GM12878 (cell line): ENCODE measurements at regions not wholly inside any gene's neighbourhood (a gene's known extent, or its start where the extent isn't known, plus 50 kb on each side); places are given as distances from the start of the nearest gene placed in this dataset.
"Not testable (repeated sequence)": the region's sequence is repeated elsewhere in the genome, so short reads cannot be mapped to it uniquely, and the experiment has no call there.

Source experiments
- ATAC-seq: fragments of 200-7000 bp; cut with Tn5 transposase; 3 replicates; pipeline ENCODE4 v1.9.1; 2020; ENCODE audit warnings: mild to moderate bottlenecking, moderate library complexity
- BruUV-seq: library from RNA; stranded (reverse); fragments of 400-500 nt; replicated peaks from 2 replicates; lab custom pipeline; 2021; lab: Mats Ljungman, UMichigan
- CTCF ChIA-PET: fragments of 300-600 bp; sonication (Branson Sonifier 250); formaldehyde crosslinking; extraction: SDS; loops from one replicate; lab custom pipeline; 2021; ENCODE audit warnings: inconsistent platforms; lab: Yijun Ruan, JAX
- POLR2A ChIA-PET: fragments of 350-600 bp; formaldehyde crosslinking; extraction: SDS; loops from one replicate; lab custom pipeline; 2021; ENCODE audit warnings: inconsistent platforms; lab: Charles Lee
- RAD21 ChIA-PET: fragments of 300-600 bp; sonication (Branson Sonifier 250); formaldehyde crosslinking; loops from one replicate; lab custom pipeline; 2023; ENCODE audit warnings: antibody characterized with exemption; ENCODE audit not compliant: unreplicated experiment; lab: Charles Lee
- SMC1A ChIA-PET: fragments of 300-600 bp; sonication (Branson Sonifier 250); formaldehyde crosslinking; loops from one replicate; lab custom pipeline; 2023; ENCODE audit not compliant: unreplicated experiment, uncharacterized antibody; lab: Charles Lee
- DNase-seq: peaks from one replicate; pipeline ENCODE4 v3.0.0-alpha.2; 2011; ENCODE audit warnings: low read depth, low spot score
- FAIRE-seq: peaks from 3 replicates; lab custom pipeline; 2011; peaks lifted over from hg19 to GRCh38; lab: Jason Lieb, UNC
- H2AFZ ChIP-seq: 2 replicates; pipeline ENCODE4 v1.6.0; 2011; ENCODE audit warnings: low read depth, low read length, control low read depth; ENCODE audit not compliant: control insufficient read depth
- H3K27ac ChIP-seq: 2 replicates; pipeline ENCODE4 v1.5.1; 2011; ENCODE audit warnings: control low read depth; ENCODE audit not compliant: control insufficient read depth, insufficient read depth
- H3K27me3 ChIP-seq, 2 experiments: replicated peaks in 1 of 2; 2 replicates each; pipeline versions ENCODE4 v1.6.0 to v1.6.1; 2011; ENCODE audit warnings: low read length in 1 of 2; ENCODE audit not compliant: control insufficient read depth in 2 of 2, insufficient read depth in 2 of 2
- H3K36me3 ChIP-seq, 2 experiments: 2 replicates each; pipeline ENCODE4 v1.5.1; 2011; ENCODE audit warnings: low read length in 1 of 2; ENCODE audit not compliant: control insufficient read depth in 2 of 2, insufficient read depth in 2 of 2
- H3K4me1 ChIP-seq: 2 replicates; pipeline ENCODE4 v1.6.1; 2011; ENCODE audit warnings: mild to moderate bottlenecking, low read length, moderate library complexity, mixed read lengths; ENCODE audit not compliant: control insufficient read depth, insufficient read depth
- H3K4me2 ChIP-seq: 2 replicates; pipeline ENCODE4 v1.6.0; 2011; ENCODE audit warnings: control low read depth; ENCODE audit not compliant: control insufficient read depth, insufficient read depth
- H3K4me3 ChIP-seq: fragments of 200-600 bp; sonication (generic); 2 replicates; pipeline ENCODE4 v1.5.1; 2016
- H3K79me2 ChIP-seq: 2 replicates; pipeline ENCODE4 v1.6.0; 2011; ENCODE audit warnings: low read length; ENCODE audit not compliant: control insufficient read depth, insufficient read depth
- H3K9ac ChIP-seq: 2 replicates; pipeline ENCODE4 v1.8.0; 2011; ENCODE audit warnings: low read length, control low read depth, mixed read lengths; ENCODE audit not compliant: control insufficient read depth, insufficient read depth
- H3K9me3 ChIP-seq: replicated peaks from 3 replicates; pipeline ENCODE4 v1.5.1; 2011; ENCODE audit warnings: mild to moderate bottlenecking, low read length; ENCODE audit not compliant: control insufficient read depth, insufficient read depth
- H4K20me1 ChIP-seq: 2 replicates; pipeline ENCODE4 v1.6.0; 2011; ENCODE audit not compliant: control insufficient read depth, insufficient read depth
- WGBS: methylation state at CpG from one replicate; pipeline ENCODE4 v1.1.6; 2016; ENCODE audit warnings: low lambda C conversion rate; ENCODE audit not compliant: insufficient replicate concordance, insufficient coverage; ENCODE audit errors: missing lambda C conversion rate; 5-methylcytosine and 5-hydroxymethylcytosine counted together
- in situ Hi-C: fragments of 300-500 bp; cut with MboI; formaldehyde crosslinking; loops from 9 replicates; pipeline ENCODE4 v1.14.3; 2018; ENCODE audit warnings: mixed read lengths
- intact Hi-C: fragments of 100-400 bp; cut with micrococcal nuclease; formaldehyde crosslinking; loops from one replicate; pipeline ENCODE4 v1.14.2; 2022; ENCODE audit not compliant: unreplicated experiment

DNA sequence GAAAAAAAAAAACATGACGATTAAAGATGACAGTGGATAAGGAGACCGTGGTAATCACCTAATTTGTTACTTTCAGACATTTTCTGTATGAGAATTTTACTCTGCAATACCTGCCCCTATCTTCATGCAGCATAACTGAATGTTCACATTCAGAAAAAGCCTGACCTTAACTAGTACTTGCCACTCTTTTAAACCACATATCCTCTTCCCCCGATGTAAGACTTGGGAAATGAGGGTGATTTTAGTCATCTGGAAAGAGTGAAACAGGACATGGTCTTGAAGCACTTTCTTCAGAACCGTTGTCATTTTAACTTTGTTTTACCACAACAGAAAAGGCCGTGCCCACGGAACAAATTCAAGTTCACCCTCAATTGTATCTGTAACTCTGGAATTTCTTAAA lies 318.5 kb downstream of the BCL2L11 start:
- H3K4me3 ChIP-seq, in situ Hi-C loops, BruUV-seq, ATAC-seq, intact Hi-C loops, H3K79me2 ChIP-seq, H4K20me1 ChIP-seq, CTCF ChIA-PET, H2AFZ ChIP-seq, H3K9ac ChIP-seq, RAD21 ChIA-PET, FAIRE-seq, H3K27ac ChIP-seq, POLR2A ChIA-PET, H3K4me2 ChIP-seq, H3K4me1 ChIP-seq, DNase-seq, SMC1A ChIA-PET, H3K36me3 ChIP-seq, H3K9me3 ChIP-seq, H3K27me3 ChIP-seq: not testable (repeated sequence)
- 40% methylated on average over 4 of the region's 6 CpGs for WGBS

GRCh38 chr2:111441614-111442013 lies 320.9 kb downstream of the BCL2L11 start:
- H3K4me1 ChIP-seq, CTCF ChIA-PET, DNase-seq, FAIRE-seq, SMC1A ChIA-PET, POLR2A ChIA-PET, BruUV-seq, RAD21 ChIA-PET, H3K27me3 ChIP-seq, ATAC-seq, H3K4me3 ChIP-seq, H3K4me2 ChIP-seq, H3K9ac ChIP-seq, H2AFZ ChIP-seq, H3K36me3 ChIP-seq, in situ Hi-C loops, H3K27ac ChIP-seq, H4K20me1 ChIP-seq, intact Hi-C loops, H3K9me3 ChIP-seq, H3K79me2 ChIP-seq: not testable (repeated sequence)
- 78% methylated on average over 3 of the region's 5 CpGs for WGBS

DNA sequence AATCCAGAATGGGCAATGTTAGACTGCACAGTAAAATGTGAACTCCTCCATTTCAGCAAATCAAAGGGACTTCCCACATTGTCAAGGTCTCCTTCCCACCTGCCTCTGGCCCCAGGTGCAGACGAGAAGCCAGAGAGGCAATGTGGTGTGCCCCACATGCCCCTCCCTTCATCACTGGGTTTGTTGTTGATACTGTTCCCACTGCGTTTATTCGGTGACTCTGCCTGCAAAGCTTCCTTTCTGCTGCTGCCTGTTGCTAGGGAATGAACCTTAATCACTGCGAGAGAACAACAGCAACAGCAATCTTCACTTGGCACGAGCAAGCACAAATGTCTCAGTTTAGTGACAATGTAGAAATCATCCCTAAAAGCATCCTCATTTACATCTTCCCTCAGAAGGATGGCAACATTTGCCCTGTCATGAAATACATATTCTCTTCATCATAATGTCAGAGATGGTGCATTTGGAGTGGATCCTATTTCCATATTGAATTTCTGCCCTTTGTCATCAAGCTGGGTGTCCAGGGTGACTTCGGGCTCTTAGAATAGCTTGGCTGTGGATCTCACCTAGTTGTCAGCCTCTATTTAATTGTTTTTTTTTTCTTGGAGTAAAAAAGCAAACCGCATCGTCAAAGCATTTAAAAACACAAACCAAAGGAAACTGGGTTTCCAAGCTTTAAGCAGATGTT lies 322.2 kb downstream of the BCL2L11 start:
- H3K79me2 ChIP-seq, H3K4me1 ChIP-seq, H2AFZ ChIP-seq, H3K4me2 ChIP-seq, H3K27ac ChIP-seq, H3K9me3 ChIP-seq, intact Hi-C loops, RAD21 ChIA-PET, ATAC-seq, in situ Hi-C loops, SMC1A ChIA-PET, CTCF ChIA-PET, H4K20me1 ChIP-seq, H3K36me3 ChIP-seq, FAIRE-seq, POLR2A ChIA-PET, H3K27me3 ChIP-seq, DNase-seq, H3K4me3 ChIP-seq, H3K9ac ChIP-seq, BruUV-seq: not testable (repeated sequence)
- 100% methylated on average over 3 of the region's 8 CpGs for WGBS

- CTCF ChIA-PET, H3K36me3 ChIP-seq, H3K9ac ChIP-seq, RAD21 ChIA-PET, ATAC-seq, in situ Hi-C loops, H3K4me3 ChIP-seq, H4K20me1 ChIP-seq, POLR2A ChIA-PET, BruUV-seq, H3K27me3 ChIP-seq, H3K4me2 ChIP-seq, H3K27ac ChIP-seq, H3K9me3 ChIP-seq, H2AFZ ChIP-seq, FAIRE-seq, H3K4me1 ChIP-seq, H3K79me2 ChIP-seq, DNase-seq, SMC1A ChIA-PET, intact Hi-C loops: not testable (repeated sequence)
- no CpG with 5 or more reads among the region's 2 CpGs for WGBS
Observed at GRCh38 chr2:111444516-111444915, 323.8 kb downstream of the BCL2L11 start.
